ENCODE measurements at regions not wholly inside any gene's neighbourhood (a gene's known extent, or its start where the extent isn't known, plus 50 kb on each side); places are given as distances from the start of the nearest gene placed in this dataset.
"Not testable (repeated sequence)": the region's sequence is repeated elsewhere in the genome, so short reads cannot be mapped to it uniquely, and the experiment has no call there.

GRCh38 chr1:119256089-119256488, 112.5 kb upstream of the HAO2 start:
- not testable (repeated sequence) for TF ChIP-seq CTCF (conservative IDR thresholded peaks at IDR 0.05); ZFX (IDR thresholded peaks at IDR 0.05)
